ENCODE measurements at regions not wholly inside any gene's neighbourhood (a gene's known extent, or its start where the extent isn't known, plus 50 kb on each side); places are given as distances from the start of the nearest gene placed in this dataset.

- TF ChIP-seq CTCF (IDR thresholded peaks at IDR 0.05; ENCODE audit: poor library complexity) (no peak), EZH2phosphoT487 (IDR thresholded peaks at IDR 0.05; ENCODE audit: low read depth, severe bottlenecking, unreplicated experiment) (no peak), EZH2 (IDR thresholded peaks at IDR 0.05; ENCODE audit: borderline replicate concordance) (no peak)
Measured at GRCh38 chr2:65527451-65528240, 95.2 kb upstream of the SPRED2 start.
